K562 (cell line): ENCODE measurements at regions not wholly inside any gene's neighbourhood (a gene's known extent, or its start where the extent isn't known, plus 50 kb on each side); places are given as distances from the start of the nearest gene placed in this dataset.

Experiments used
- ATAC-seq: fragments of 200-7000 bp; cut with Tn5 transposase; 3 replicates; pipeline ENCODE4 v1.9.1; 2020; ENCODE audit warnings: moderate library complexity
- BruUV-seq: library from RNA; stranded (reverse); fragments of 400-500 nt; replicated peaks from 2 replicates; lab custom pipeline; 2021; lab: Mats Ljungman, UMichigan
- CTCF ChIA-PET: fragments of 300-600 bp; formaldehyde crosslinking; extraction: SDS; loops from one replicate; lab custom pipeline; 2021; ENCODE audit warnings: low intra/inter-chr PET ratio; lab: Yijun Ruan, JAX
- POLR2A ChIA-PET: fragments of 300-600, 350-650 bp; sonication (Branson Sonifier 250); formaldehyde crosslinking; extraction: SDS; loops from one replicate; lab custom pipeline; 2021; ENCODE audit warnings: antibody characterized with exemption, inconsistent platforms; lab: Yijun Ruan, JAX
- DNase-seq, 4 experiments: peaks; one replicate each; pipeline versions ENCODE4 v3.0.0 to v3.0.0-alpha.2; 2011 to 2018; ENCODE audit warnings: low spot score in 3 of 4, mixed read lengths in 3 of 4; ENCODE audit errors: extremely low read depth in 1 of 4
- FAIRE-seq: peaks from 2 replicates; lab custom pipeline; 2011; peaks lifted over from hg19 to GRCh38; lab: Jason Lieb, UNC
- H2AFZ ChIP-seq: 2 replicates; pipeline ENCODE4 v1.6.0; 2011; ENCODE audit warnings: low read depth, low read length, control low read depth, inconsistent platforms
- H3K27ac ChIP-seq: fragments of 200-600 bp; 3 replicates; pipeline ENCODE4 v1.8.0; 2011; ENCODE audit warnings: low read depth, mild to moderate bottlenecking, control low read depth, inconsistent platforms, low read length, moderate library complexity, mixed read lengths; ENCODE audit errors: extremely low read depth
- H3K27me3 ChIP-seq, 2 experiments: fragments of 300-600 bp in 1 of 2; 2 replicates in 1 of 2; 3 replicates in 1 of 2; pipeline versions ENCODE4 v1.6.0 to v1.8.0; 2011; ENCODE audit warnings: inconsistent platforms in 2 of 2, low read length in 2 of 2, mild to moderate bottlenecking in 1 of 2, mixed read lengths in 1 of 2, moderate library complexity in 1 of 2; ENCODE audit not compliant: control insufficient read depth in 2 of 2, insufficient read depth in 2 of 2
- H3K36me3 ChIP-seq: fragments of 300-600 bp; 3 replicates; pipeline ENCODE4 v1.8.0; 2011; ENCODE audit warnings: mild to moderate bottlenecking, low read length, inconsistent platforms; ENCODE audit not compliant: control insufficient read depth, insufficient read depth
- H3K4me1 ChIP-seq, 2 experiments: fragments of 200-600 bp in 1 of 2; replicated peaks in 1 of 2; 2 replicates in 1 of 2; 3 replicates in 1 of 2; pipeline versions ENCODE4 v1.5.1 to v1.8.0; 2011; ENCODE audit warnings: inconsistent platforms in 2 of 2, low read length in 2 of 2, mild to moderate bottlenecking in 1 of 2, mixed read lengths in 1 of 2, moderate library complexity in 1 of 2; ENCODE audit not compliant: control insufficient read depth in 2 of 2, insufficient read depth in 2 of 2
- H3K4me2 ChIP-seq: 2 replicates; pipeline ENCODE4 v1.6.1; 2011; ENCODE audit warnings: low read length, control low read depth, inconsistent platforms, mixed read lengths; ENCODE audit not compliant: insufficient read depth
- H3K4me3 ChIP-seq: fragments of 200-600 bp; sonication (generic), shearing (Covaris generic); 2 replicates; pipeline ENCODE4 v1.5.1; 2016; ENCODE audit warnings: control low read depth, inconsistent platforms
- H3K79me2 ChIP-seq: fragments of 200-600 bp; 3 replicates; pipeline ENCODE4 v1.8.0; 2011; ENCODE audit warnings: low read length, inconsistent platforms; ENCODE audit not compliant: control insufficient read depth, insufficient read depth
- H3K9ac ChIP-seq, 2 experiments: 2 replicates each; pipeline versions ENCODE4 v1.6.0 to v1.6.1; 2011; ENCODE audit warnings: low read depth in 2 of 2, low read length in 2 of 2, control low read depth in 1 of 2, inconsistent platforms in 1 of 2, mild to moderate bottlenecking in 1 of 2, mixed read lengths in 1 of 2; ENCODE audit not compliant: insufficient read depth in 1 of 2
- H3K9me1 ChIP-seq: one replicate; pipeline ENCODE4 v1.6.0; 2011; ENCODE audit warnings: inconsistent platforms, mild to moderate bottlenecking, low read length, moderate library complexity; ENCODE audit not compliant: control insufficient read depth, insufficient read depth
- H3K9me3 ChIP-seq: replicated peaks from 2 replicates; pipeline ENCODE4 v1.5.1; 2011; ENCODE audit warnings: low read depth, low read length, inconsistent platforms; ENCODE audit not compliant: control insufficient read depth, insufficient read depth
- H4K20me1 ChIP-seq: replicated peaks from 2 replicates; pipeline ENCODE4 v1.6.1; 2011; ENCODE audit warnings: low read length, inconsistent platforms, mixed read lengths; ENCODE audit not compliant: control insufficient read depth, insufficient read depth
- CBFA2T3 ChIP-seq: fragments of 450-650 bp; IDR thresholded peaks from 2 replicates; pipeline ENCODE4 v1.6.1; 2017
- CREM ChIP-seq: IDR thresholded peaks from 2 replicates; pipeline ENCODE4 v1.6.1; 2014; ENCODE audit warnings: antibody characterized with exemption, low read depth
- CXXC5 ChIP-seq: fragments of 250-450 bp; sonication (Bioruptor Pico); IDR thresholded peaks from 2 replicates; pipeline ENCODE4 v1.8.0; 2022; ENCODE audit warnings: inconsistent platforms, mild to moderate bottlenecking, moderate library complexity
- EGR1 ChIP-seq: fragments of 450-650 bp; conservative IDR thresholded peaks from 2 replicates; pipeline ENCODE4 v1.6.1; 2017; ENCODE audit warnings: mild to moderate bottlenecking
- EHMT2 ChIP-seq: fragments of 450-650 bp; IDR thresholded peaks from 2 replicates; pipeline ENCODE4 v1.6.1; 2018; ENCODE audit warnings: antibody characterized with exemption
- FOSL1 ChIP-seq: fragments of 200-800 bp; sonication (Bioruptor generic); conservative IDR thresholded peaks from 2 replicates; pipeline ENCODE4 v1.6.1; 2016; ENCODE audit warnings: missing genetic modification characterization, missing compliant biosample characterization
- HDGF ChIP-seq: fragments of 450-650 bp; IDR thresholded peaks from 2 replicates; pipeline ENCODE4 v1.6.1; 2016
- PPARD ChIP-seq: fragments of 250-450 bp; sonication (Bioruptor Pico); IDR thresholded peaks from 2 replicates; pipeline ENCODE4 v1.8.0; 2022; ENCODE audit warnings: inconsistent platforms, mild to moderate bottlenecking, moderate library complexity
- RBM39 ChIP-seq: fragments of 200-400 bp; formaldehyde crosslinking; optimal IDR thresholded peaks from 2 replicates; pipeline ENCODE3; 2018; ENCODE audit warnings: low read depth, low read length
- SRF ChIP-seq, 2 experiments: fragments of 250-450, 450-650 bp in 1 of 2; sonication (Bioruptor Pico) in 1 of 2; sonication (generic) in 1 of 2; formaldehyde crosslinking; IDR thresholded peaks; 2 replicates each; pipeline versions ENCODE4 v1.5.0 to v1.5.1; 2020 to 2022; ENCODE audit warnings: mild to moderate bottlenecking in 1 of 2, missing genetic modification reagents in 1 of 2
- TAL1 ChIP-seq: fragments of 450-650 bp; IDR thresholded peaks from 2 replicates; pipeline ENCODE4 v1.6.1; 2016; ENCODE audit warnings: mild to moderate bottlenecking
- ZNF174 ChIP-seq: fragments of 250-450 bp; sonication (Bioruptor Pico); IDR thresholded peaks from 2 replicates; pipeline ENCODE4 v1.4.0; 2020; ENCODE audit warnings: mild to moderate bottlenecking
- WGBS: fragments of 100-300 bp; shearing (Covaris generic); methylation state at CpG from one replicate; pipeline ENCODE4 v1.1.6; 2016; ENCODE audit warnings: low coverage, mixed read lengths; ENCODE audit not compliant: insufficient coverage; ENCODE audit errors: missing lambda C conversion rate; 5-methylcytosine and 5-hydroxymethylcytosine counted together
- in situ Hi-C: fragments of 300-500 bp; cut with MboI; formaldehyde crosslinking; loops from 4 replicates; pipeline ENCODE4 v1.15.0; 2018; ENCODE audit warnings: inconsistent platforms, mixed read lengths
- intact Hi-C: fragments of 100-400 bp; cut with micrococcal nuclease; formaldehyde crosslinking; loops from 2 replicates; pipeline ENCODE4 v1.14.2; 2022
- TF ChIP-seq, protein P1 (sequence below), 3 experiments: fragments of 200-800 bp in 1 of 3; sonication (Bioruptor generic) in 1 of 3; sonication (generic) in 1 of 3; formaldehyde crosslinking in 1 of 3; IDR thresholded peaks; 2 replicates each; pipeline versions ENCODE4 v1.6.1 to v1.8.0; 2016 to 2022; ENCODE audit warnings: mild to moderate bottlenecking in 2 of 3, missing compliant biosample characterization in 2 of 3, missing genetic modification characterization in 2 of 3, missing genetic modification reagents in 1 of 3

DNA sequence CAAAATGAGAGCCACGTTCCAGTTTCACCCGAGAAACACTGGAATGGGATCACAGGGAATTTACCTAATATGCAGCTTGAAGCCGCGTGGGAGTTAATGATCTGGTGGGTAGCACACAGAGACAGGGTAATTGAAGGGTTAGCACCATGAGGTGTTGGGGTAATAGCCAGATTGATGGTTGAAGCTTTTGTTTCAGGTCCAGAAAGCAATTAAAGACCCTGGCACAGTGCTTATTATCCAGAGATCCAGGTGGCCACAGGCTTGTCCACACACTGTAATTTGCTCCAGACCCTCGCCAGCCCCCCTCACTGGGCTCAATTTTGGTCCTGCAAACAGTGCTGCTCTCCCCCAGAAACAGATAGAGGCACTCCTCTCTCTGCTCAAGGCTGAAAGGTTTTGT, 282.5 kb upstream of the ISX start:
- ATAC-seq = no peak
- BruUV-seq = no TSS peak
- in situ Hi-C loops (no loop called here), intact Hi-C loops (no loop called here)
- no peak for TF ChIP-seq ZNF174 (CRISPR knock-in tag)
- no peak for TF ChIP-seq TAL1
- Histone ChIP-seq H3K4me1 (no peaks in the 10 kb centered on the region), H3K9ac (no peak overlapping the region), H3K9me1 (no peaks in the 10 kb centered on the region), H3K27ac (no peak overlapping the region), H4K20me1 (no peaks in the 10 kb centered on the region), H3K36me3 (no peaks in the 10 kb centered on the region), H3K27me3 (no peaks in the 10 kb centered on the region), H3K79me2 (no peaks in the 10 kb centered on the region), H2AFZ (no peak overlapping the region), H3K9me3 (no peaks in the 10 kb centered on the region), H3K4me2 (no peak overlapping the region), H3K4me3 (no peak overlapping the region)
- no peak for DNase-seq
- ChIA-PET CTCF (no interaction called here), POLR2A (no interaction called here)
- no peak for FAIRE-seq
- WGBS = 0% methylated on average over 4 of the region's 5 CpGs

DNA sequence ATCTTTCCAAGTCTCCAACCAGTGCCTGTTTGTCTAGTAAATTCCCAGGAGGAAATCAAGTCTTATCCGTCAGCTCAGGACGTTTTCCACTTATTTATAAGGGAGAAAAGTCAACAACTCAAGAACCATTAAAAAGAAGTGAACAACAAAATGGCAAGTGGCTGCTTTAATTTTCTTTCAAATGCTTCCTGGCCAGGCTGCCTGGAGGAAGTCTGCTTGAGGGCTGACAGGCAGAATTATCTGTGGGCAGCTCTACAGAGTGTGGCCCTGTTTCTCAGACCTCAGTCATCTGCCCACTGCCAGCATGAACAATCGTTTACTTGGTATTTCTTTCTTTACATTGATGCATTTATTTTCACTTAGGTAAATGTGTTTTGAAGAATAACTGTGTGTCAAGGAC, 281.9 kb upstream of the ISX start:
- ChIA-PET CTCF (no interaction called here), POLR2A (no interaction called here)
- no peaks in the 10 kb centered on the region for H3K27me3 ChIP-seq
- H3K36me3 ChIP-seq = no peaks in the 10 kb centered on the region
- H3K4me3 ChIP-seq = no peak overlapping the region
- H3K9me3 ChIP-seq = no peaks in the 10 kb centered on the region
- in situ Hi-C loops = no loop called here
- no peak overlapping the region for H2AFZ ChIP-seq
- no peaks in the 10 kb centered on the region for H3K9me1 ChIP-seq
- H3K27ac ChIP-seq = no peak overlapping the region
- WGBS = 4% methylated on average over 3 of the region's 3 CpGs
- DNase-seq (no peak), FAIRE-seq (no peak), ATAC-seq (no peak)
- H3K4me2 ChIP-seq = no peak overlapping the region
- no peaks in the 10 kb centered on the region for H3K79me2 ChIP-seq
- BruUV-seq = no TSS peak
- no peaks in the 10 kb centered on the region for H3K4me1 ChIP-seq
- no peaks in the 10 kb centered on the region for H4K20me1 ChIP-seq
- intact Hi-C loops = no loop called here
- no peak overlapping the region for H3K9ac ChIP-seq
- TF ChIP-seq SRF (CRISPR knock-in tag; IDR thresholded peaks at IDR 0.05) (no peak), EHMT2 (no peak), HDGF (no peak), PPARD (no peak), CXXC5 (CRISPR knock-in tag) (no peak), FOSL1 (tag) (no peak), RBM39 (no peak), CBFA2T3 (no peak), EGR1 (no peak), CREM (no peak)
- TF ChIP-seq, protein P1, sequence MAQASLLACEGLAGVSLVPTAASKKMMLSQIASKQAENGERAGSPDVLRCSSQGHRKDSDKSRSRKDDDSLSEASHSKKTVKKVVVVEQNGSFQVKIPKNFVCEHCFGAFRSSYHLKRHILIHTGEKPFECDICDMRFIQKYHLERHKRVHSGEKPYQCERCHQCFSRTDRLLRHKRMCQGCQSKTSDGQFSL (CRISPR knock-in tag; IDR thresholded peaks at IDR 0.05) = no peak
- TF ChIP-seq, protein P1 (tag; IDR thresholded peaks at IDR 0.05) = no peak
